GM19438 (cell line): ENCODE measurements at regions not wholly inside any gene's neighbourhood (a gene's known extent, or its start where the extent isn't known, plus 50 kb on each side); places are given as distances from the start of the nearest gene placed in this dataset.
"Not testable (repeated sequence)": the region's sequence is repeated elsewhere in the genome, so short reads cannot be mapped to it uniquely, and the experiment has no call there.

Experiments used
- ATAC-seq: cut with Tn5 transposase; IDR thresholded peaks from one replicate; pipeline ENCODE4 v1.9.1; 2021; ENCODE audit warnings: low read depth; ENCODE audit not compliant: unreplicated experiment

GRCh38 chr6:37580176-37580955, 80.7 kb upstream of the CCDC167 start:
- no peak for ATAC-seq

- ATAC-seq, result no peak
Measured at GRCh38 chr6:37579444-37580067, 79.9 kb upstream of the CCDC167 start.

- ATAC-seq, result no peak
Measured at GRCh38 chr6:37578104-37578503, 78.4 kb upstream of the CCDC167 start.

- ATAC-seq, result no peak
Measured at GRCh38 chr6:37576336-37576737, 76.6 kb upstream of the CCDC167 start.

- ATAC-seq, result no peak
Measured at GRCh38 chr6:37575221-37575620, 75.5 kb upstream of the CCDC167 start.

GRCh38 chr6:37572334-37572733, 72.6 kb upstream of the CCDC167 start:
- no peak for ATAC-seq

GRCh38 chr6:37570482-37571133, 70.9 kb upstream of the CCDC167 start:
- ATAC-seq, result no peak

- no peak for ATAC-seq
Measured at GRCh38 chr6:37569743-37570481, 70.2 kb upstream of the CCDC167 start.

- no peak for ATAC-seq
Measured at GRCh38 chr6:37569317-37569716, 69.6 kb upstream of the CCDC167 start.

- no peak for ATAC-seq
Measured at GRCh38 chr6:37566950-37567349, 67.3 kb upstream of the CCDC167 start.

- ATAC-seq, result peak; percentile 42
Measured at GRCh38 chr6:37566111-37566949, 66.6 kb upstream of the CCDC167 start.

- no peak for ATAC-seq
Measured at GRCh38 chr6:37565267-37566110, 65.8 kb upstream of the CCDC167 start.

- not testable (repeated sequence) for ATAC-seq
Measured at GRCh38 chr6:37562926-37563288, 63.2 kb upstream of the CCDC167 start.

GRCh38 chr6:37561361-37561760, 61.7 kb upstream of the CCDC167 start:
- peak; percentile 3 for ATAC-seq

GRCh38 chr6:37560737-37561103, 61.0 kb upstream of the CCDC167 start:
- ATAC-seq, result no peak

- ATAC-seq, result no peak
Measured at GRCh38 chr6:37559501-37559900, 59.8 kb upstream of the CCDC167 start.

GRCh38 chr6:37559050-37559449, 59.4 kb upstream of the CCDC167 start:
- no peak for ATAC-seq

- no peak for ATAC-seq
Measured at GRCh38 chr6:37558646-37559045, 59.0 kb upstream of the CCDC167 start.

- no peak for ATAC-seq
Measured at GRCh38 chr6:37558168-37558567, 58.5 kb upstream of the CCDC167 start.
